VCaP (cell line): ENCODE measurements at regions not wholly inside any gene's neighbourhood (a gene's known extent, or its start where the extent isn't known, plus 50 kb on each side); places are given as distances from the start of the nearest gene placed in this dataset.

ENCODE experiments used
- H3K27ac ChIP-seq: fragments of 450-650 bp; 2 replicates; pipeline ENCODE4 v1.5.1; 2017
- CTCF ChIP-seq: fragments of 450-650 bp; conservative IDR thresholded peaks from 2 replicates; pipeline ENCODE4 v1.5.1; 2017; ENCODE audit warnings: mild to moderate bottlenecking, moderate library complexity

- H3K27ac ChIP-seq = no peak overlapping the region
- no peak for TF ChIP-seq CTCF
Measured at GRCh38 chr18:45267622-45268021, 347.7 kb upstream of the SLC14A2 start.

GRCh38 chr18:45268583-45268982 is 346.7 kb upstream of the SLC14A2 start:
- no peak for TF ChIP-seq CTCF
- no peak overlapping the region for H3K27ac ChIP-seq

- H3K27ac ChIP-seq = no peak overlapping the region
- no peak for TF ChIP-seq CTCF
Measured at GRCh38 chr18:45270289-45270771, 344.9 kb upstream of the SLC14A2 start.

- TF ChIP-seq CTCF = no peak
- no peak overlapping the region for H3K27ac ChIP-seq
Measured at GRCh38 chr18:45274026-45274425, 341.2 kb upstream of the SLC14A2 start.

- peak; percentile 86 for TF ChIP-seq CTCF
- no peak overlapping the region for H3K27ac ChIP-seq
Measured at GRCh38 chr18:45275367-45276113, 339.7 kb upstream of the SLC14A2 start.

- no peak overlapping the region for H3K27ac ChIP-seq
- no peak for TF ChIP-seq CTCF
Measured at GRCh38 chr18:45276878-45277277, 338.4 kb upstream of the SLC14A2 start.

GRCh38 chr18:45277908-45278307 is 337.4 kb upstream of the SLC14A2 start:
- H3K27ac ChIP-seq = no peak overlapping the region
- TF ChIP-seq CTCF = no peak
